ENCODE measurements at regions not wholly inside any gene's neighbourhood (a gene's known extent, or its start where the extent isn't known, plus 50 kb on each side); places are given as distances from the start of the nearest gene placed in this dataset.

DNA sequence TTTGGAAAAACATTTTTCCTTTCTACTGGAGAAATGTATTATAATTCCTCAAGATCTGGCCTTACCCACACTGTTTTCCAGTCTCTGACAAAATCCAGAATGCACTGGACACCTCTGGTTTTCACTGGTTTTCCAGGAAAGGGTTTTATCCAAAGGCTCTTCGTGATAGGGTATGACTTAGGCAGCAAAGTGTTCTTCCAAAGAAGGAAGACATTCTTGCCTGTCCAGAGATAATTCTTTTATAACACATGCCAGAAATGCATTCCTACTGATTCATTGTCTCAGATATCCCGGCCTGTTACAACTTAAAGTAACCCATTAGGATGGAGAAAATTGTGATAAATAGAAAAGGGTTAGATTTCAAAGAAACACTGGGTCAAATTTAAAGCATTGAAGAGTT is 2343.1 kb downstream of the PCDH7 start:
- Histone ChIP-seq H3K4me1 (no peaks in the 10 kb centered on the region), H3K4me3 (ENCODE audit: low read depth, low read length) (no peak overlapping the region), H3K9me3 (0 out of 2 replicates have a peak, but pooled peaks cover 4% of the 10 kb centered on the region), H3K36me3 (ENCODE audit: control insufficient read depth, insufficient read depth, low read length) (no peaks in the 10 kb centered on the region), H3K27me3 (replicated peaks; ENCODE audit: control insufficient read depth, insufficient read depth, low read length) (no peaks in the 10 kb centered on the region)
- no peaks in the 10 kb centered on the region for H3K36me3 Mint-ChIP-seq (ENCODE audit: insufficient read depth, unreplicated experiment)
- POLR2A ChIA-PET: no interaction called here
- peaks cover 6% of the 10 kb centered on the region for H3K4me1 Mint-ChIP-seq (ENCODE audit: low read depth, unreplicated experiment)
- peaks cover 7% of the 10 kb centered on the region for H3K9me3 Mint-ChIP-seq (ENCODE audit: unreplicated experiment)
- no peak overlapping the region for H3K27ac Mint-ChIP-seq (ENCODE audit: unreplicated experiment)
- no peak overlapping the region for H3K4me3 Mint-ChIP-seq (ENCODE audit: unreplicated experiment)
- BruUV-seq (replicated peaks): no TSS peak
- TF ChIP-seq, protein P1, sequence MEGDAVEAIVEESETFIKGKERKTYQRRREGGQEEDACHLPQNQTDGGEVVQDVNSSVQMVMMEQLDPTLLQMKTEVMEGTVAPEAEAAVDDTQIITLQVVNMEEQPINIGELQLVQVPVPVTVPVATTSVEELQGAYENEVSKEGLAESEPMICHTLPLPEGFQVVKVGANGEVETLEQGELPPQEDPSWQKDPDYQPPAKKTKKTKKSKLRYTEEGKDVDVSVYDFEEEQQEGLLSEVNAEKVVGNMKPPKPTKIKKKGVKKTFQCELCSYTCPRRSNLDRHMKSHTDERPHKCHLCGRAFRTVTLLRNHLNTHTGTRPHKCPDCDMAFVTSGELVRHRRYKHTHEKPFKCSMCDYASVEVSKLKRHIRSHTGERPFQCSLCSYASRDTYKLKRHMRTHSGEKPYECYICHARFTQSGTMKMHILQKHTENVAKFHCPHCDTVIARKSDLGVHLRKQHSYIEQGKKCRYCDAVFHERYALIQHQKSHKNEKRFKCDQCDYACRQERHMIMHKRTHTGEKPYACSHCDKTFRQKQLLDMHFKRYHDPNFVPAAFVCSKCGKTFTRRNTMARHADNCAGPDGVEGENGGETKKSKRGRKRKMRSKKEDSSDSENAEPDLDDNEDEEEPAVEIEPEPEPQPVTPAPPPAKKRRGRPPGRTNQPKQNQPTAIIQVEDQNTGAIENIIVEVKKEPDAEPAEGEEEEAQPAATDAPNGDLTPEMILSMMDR (IDR thresholded peaks at IDR 0.05; ENCODE audit: insufficient read depth in 1 of 2, low read depth in 1 of 2, low read length in 1 of 2, severe bottlenecking in 1 of 2, unreplicated experiment in 1 of 2): no peak
- DNase-seq: no peak
- CTCF ChIA-PET: no interaction called here
- H3K27me3 Mint-ChIP-seq (ENCODE audit: insufficient read depth, unreplicated experiment): no peaks in the 10 kb centered on the region
- intact Hi-C loops (cut with micrococcal nuclease; ENCODE audit: unreplicated experiment): loop anchor here (5.0 to 10.0 kb wide), 2 partner anchors 86 to 218 kb away; no protein-coding TSS in a partner anchor

DNA sequence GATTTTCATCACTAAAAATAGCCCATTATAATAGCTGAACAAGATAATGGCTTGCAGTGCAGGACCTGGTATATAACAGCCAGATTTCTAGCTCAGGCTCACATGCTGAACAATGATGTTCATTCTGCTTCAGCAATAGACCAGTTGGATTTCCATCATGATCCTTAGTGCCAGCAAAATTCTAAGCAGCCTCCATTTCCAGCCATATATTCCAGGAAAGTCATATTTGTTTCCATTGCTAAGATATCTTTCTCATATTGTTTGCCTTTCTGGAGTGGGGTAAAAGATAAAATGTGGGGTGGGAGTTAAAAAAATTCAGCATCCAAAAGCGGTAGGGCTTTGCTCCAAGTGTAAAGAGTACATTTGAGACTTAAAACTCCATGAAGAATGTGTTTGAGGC is 2344.1 kb downstream of the PCDH7 start:
- Mint-ChIP-seq H3K4me3 (ENCODE audit: unreplicated experiment) (no peak overlapping the region), H3K4me1 (ENCODE audit: low read depth, unreplicated experiment) (peaks cover 6% of the 10 kb centered on the region), H3K9me3 (ENCODE audit: unreplicated experiment) (peaks cover 7% of the 10 kb centered on the region), H3K36me3 (ENCODE audit: insufficient read depth, unreplicated experiment) (no peaks in the 10 kb centered on the region), H3K27me3 (ENCODE audit: insufficient read depth, unreplicated experiment) (no peaks in the 10 kb centered on the region), H3K27ac (ENCODE audit: unreplicated experiment) (no peak overlapping the region)
- no TSS peak for BruUV-seq (replicated peaks)
- ChIA-PET POLR2A (no interaction called here), CTCF (no interaction called here)
- H3K4me1 ChIP-seq: no peaks in the 10 kb centered on the region
- TF ChIP-seq, protein P1 (IDR thresholded peaks at IDR 0.05; ENCODE audit: insufficient read depth in 1 of 2, low read depth in 1 of 2, low read length in 1 of 2, severe bottlenecking in 1 of 2, unreplicated experiment in 1 of 2): no peak
- intact Hi-C loops (cut with micrococcal nuclease; ENCODE audit: unreplicated experiment): loop anchor here (5.0 to 10.0 kb wide), 2 partner anchors 87 to 219 kb away; no protein-coding TSS in a partner anchor
- no peak overlapping the region for H3K4me3 ChIP-seq (ENCODE audit: low read depth, low read length)
- DNase-seq: no peak
- peaks cover 4% of the 10 kb centered on the region; the same call in 1 of the 2 replicates for H3K9me3 ChIP-seq
- H3K36me3 ChIP-seq (ENCODE audit: control insufficient read depth, insufficient read depth, low read length): no peaks in the 10 kb centered on the region
- H3K27me3 ChIP-seq (replicated peaks; ENCODE audit: control insufficient read depth, insufficient read depth, low read length): no peaks in the 10 kb centered on the region

DNA sequence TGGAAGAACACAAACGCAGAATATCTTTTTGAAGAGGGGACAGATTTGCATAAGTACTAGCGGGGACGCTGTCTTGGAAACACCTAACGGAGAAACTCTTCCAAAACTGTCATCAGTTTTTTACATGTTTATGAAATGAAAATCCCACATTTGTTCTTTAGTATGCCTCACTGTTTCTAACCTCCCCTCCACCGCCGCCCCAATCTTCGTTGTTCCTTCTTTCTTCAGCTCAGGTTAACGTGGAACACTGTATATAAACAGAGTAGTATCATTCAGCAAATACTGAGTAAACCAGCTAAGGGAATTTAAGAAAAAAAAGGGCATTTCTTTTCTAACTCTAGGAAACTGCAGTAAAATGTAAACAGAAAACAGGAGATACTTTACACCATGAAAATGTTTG is 2345.6 kb downstream of the PCDH7 start:
- no peak overlapping the region for H3K4me3 ChIP-seq (ENCODE audit: low read depth, low read length)
- Mint-ChIP-seq H3K9me3 (ENCODE audit: unreplicated experiment) (peaks cover 15% of the 10 kb centered on the region), H3K27me3 (ENCODE audit: insufficient read depth, unreplicated experiment) (no peaks in the 10 kb centered on the region), H3K4me3 (ENCODE audit: unreplicated experiment) (no peak overlapping the region), H3K27ac (ENCODE audit: unreplicated experiment) (no peak overlapping the region), H3K36me3 (ENCODE audit: insufficient read depth, unreplicated experiment) (no peaks in the 10 kb centered on the region), H3K4me1 (ENCODE audit: low read depth, unreplicated experiment) (peaks cover 6% of the 10 kb centered on the region)
- intact Hi-C loops (cut with micrococcal nuclease; ENCODE audit: unreplicated experiment): loop anchor here (10.0 kb wide), 1 partner anchor 221 kb away; no protein-coding TSS in a partner anchor
- no TSS peak for BruUV-seq (replicated peaks)
- TF ChIP-seq, protein P1 (IDR thresholded peaks at IDR 0.05; ENCODE audit: insufficient read depth in 1 of 2, low read depth in 1 of 2, low read length in 1 of 2, severe bottlenecking in 1 of 2, unreplicated experiment in 1 of 2): no peak
- CTCF ChIA-PET: no interaction called here
- no peak for DNase-seq
- H3K36me3 ChIP-seq (ENCODE audit: control insufficient read depth, insufficient read depth, low read length): no peaks in the 10 kb centered on the region
- H3K9me3 ChIP-seq: peaks cover 4% of the 10 kb centered on the region; the same call in 1 of the 2 replicates
- POLR2A ChIA-PET: no interaction called here
- no peaks in the 10 kb centered on the region for H3K4me1 ChIP-seq
- H3K27me3 ChIP-seq (replicated peaks; ENCODE audit: control insufficient read depth, insufficient read depth, low read length): no peaks in the 10 kb centered on the region

Measured in Caco-2 (cell line).